B cell (primary cell): ENCODE measurements at regions not wholly inside any gene's neighbourhood (a gene's known extent, or its start where the extent isn't known, plus 50 kb on each side); places are given as distances from the start of the nearest gene placed in this dataset.

Experiments used
- ATAC-seq: fragments of 200-7000 bp; cut with Tn5 transposase; one replicate; pipeline ENCODE4 v1.10.0; 2021; ENCODE audit warnings: low read depth, mild to moderate bottlenecking, moderate number of reproducible peaks, moderate library complexity
- CTCF ChIA-PET: fragments of 350-600 bp; sonication (Branson Sonifier 250); formaldehyde crosslinking; loops from one replicate; lab custom pipeline; 2021; ENCODE audit warnings: antibody characterized with exemption, inconsistent platforms; lab: Charles Lee
- POLR2A ChIA-PET: fragments of 350-600 bp; sonication (Branson Sonifier 250); formaldehyde crosslinking; loops from one replicate; lab custom pipeline; 2021; ENCODE audit warnings: antibody characterized with exemption; lab: Charles Lee
- DNase-seq: peaks from one replicate; pipeline ENCODE4 v3.0.0; 2013
- H2AFZ ChIP-seq: 2 replicates; pipeline ENCODE4 v1.6.1; 2012; ENCODE audit warnings: mild to moderate bottlenecking, low read depth, low read length; ENCODE audit not compliant: insufficient read depth, poor library complexity, severe bottlenecking
- H3K27ac ChIP-seq, 2 donors: 1 replicate in 1 of 2; 2 replicates in 1 of 2; pipeline ENCODE4 v1.5.1; 2012 to 2013; ENCODE audit warnings: low read length in 2 of 2, mild to moderate bottlenecking in 2 of 2, moderate library complexity in 1 of 2
- H3K27me3 ChIP-seq, 4 experiments: fragments of 200-600 bp in 1 of 4; sonication (generic) in 1 of 4; replicated peaks in 1 of 4; 1 replicate in 2 of 4; 2 replicates in 2 of 4; pipeline versions ENCODE4 v1.6.1 to v1.7.0; 2013 to 2016; ENCODE audit warnings: low read length in 3 of 4, mild to moderate bottlenecking in 2 of 4, mixed read lengths in 1 of 4, moderate library complexity in 1 of 4; ENCODE audit not compliant: insufficient read depth in 4 of 4, control insufficient read depth in 3 of 4; ENCODE audit errors: control extremely low read depth in 1 of 4
- H3K36me3 ChIP-seq, 2 experiments: replicated peaks in 1 of 2; 1 replicate in 1 of 2; 2 replicates in 1 of 2; pipeline versions ENCODE4 v1.6.1 to v1.7.1; 2013; ENCODE audit warnings: low read length in 1 of 2; ENCODE audit not compliant: insufficient read depth in 2 of 2, control insufficient read depth in 1 of 2; ENCODE audit errors: control extremely low read depth in 1 of 2, extremely low read depth in 1 of 2
- H3K4me1 ChIP-seq, 2 donors: fragments of 200-600 bp in 1 of 2; sonication (generic) in 1 of 2; 1 replicate in 1 of 2; 2 replicates in 1 of 2; pipeline versions ENCODE4 v1.5.1 to v1.6.1; 2013 to 2017; ENCODE audit warnings: low read length in 2 of 2; ENCODE audit not compliant: control insufficient read depth in 2 of 2, insufficient read depth in 2 of 2
- H3K4me2 ChIP-seq: replicated peaks from 2 replicates; pipeline ENCODE3; 2012; ENCODE audit warnings: mild to moderate bottlenecking, low read depth, low read length; ENCODE audit not compliant: poor library complexity, severe bottlenecking
- H3K4me3 ChIP-seq, 5 experiments: fragments of 200-600 bp in 1 of 5; sonication (generic) in 1 of 5; 1 replicate in 3 of 5; 2 replicates in 2 of 5; pipeline versions ENCODE4 v1.5.1 to v1.7.0; 2011 to 2016; ENCODE audit warnings: low read length in 4 of 5, mild to moderate bottlenecking in 4 of 5, low read depth in 2 of 5, control low read depth in 1 of 5, moderate library complexity in 1 of 5; ENCODE audit not compliant: insufficient read depth in 1 of 5; ENCODE audit errors: control extremely low read depth in 1 of 5, extremely low read depth in 1 of 5
- H3K79me2 ChIP-seq: fragments of 200-600 bp; sonication (generic); one replicate; pipeline ENCODE4 v1.6.0; 2016; ENCODE audit warnings: low read length; ENCODE audit not compliant: control insufficient read depth, insufficient read depth
- H3K9ac ChIP-seq: fragments of 200-600 bp; sonication (generic); 2 replicates; pipeline ENCODE4 v1.6.1; 2017; ENCODE audit warnings: mild to moderate bottlenecking, low read length, moderate library complexity
- H3K9me3 ChIP-seq, 3 donors: one replicate each; pipeline versions ENCODE4 v1.6.1 to v1.7.1; 2013; ENCODE audit warnings: low read length in 2 of 3; ENCODE audit not compliant: control insufficient read depth in 2 of 3, insufficient read depth in 1 of 3; ENCODE audit errors: control extremely low read depth in 1 of 3
- H4K20me1 ChIP-seq: 2 replicates; pipeline ENCODE4 v1.6.0; 2012; ENCODE audit warnings: mild to moderate bottlenecking, low read length; ENCODE audit not compliant: insufficient read depth, control insufficient read depth, poor library complexity, severe bottlenecking
- H3K27ac Mint-ChIP-seq: one replicate; pipeline ENCODE4 v1.8.0; 2021; ENCODE audit warnings: mixed read lengths
- H3K27me3 Mint-ChIP-seq: one replicate; pipeline ENCODE4 v1.8.0; 2021; ENCODE audit warnings: mixed read lengths
- H3K4me1 Mint-ChIP-seq: one replicate; pipeline ENCODE4 v1.8.0; 2021; ENCODE audit warnings: mixed read lengths
- H3K4me3 Mint-ChIP-seq: one replicate; pipeline ENCODE4 v1.8.0; 2021; ENCODE audit warnings: mixed read lengths
- H3K9me3 Mint-ChIP-seq: one replicate; pipeline ENCODE4 v1.8.0; 2022; ENCODE audit warnings: mixed read lengths; ENCODE audit not compliant: insufficient read depth
- CTCF ChIP-seq: fragments of 200-600 bp; IDR thresholded peaks from one replicate; pipeline ENCODE4 v1.8.0; 2022; ENCODE audit warnings: antibody characterized with exemption, mild to moderate bottlenecking
- EZH2 ChIP-seq: IDR thresholded peaks from 2 replicates; pipeline ENCODE4 v1.6.1; 2012; ENCODE audit warnings: borderline replicate concordance, low read depth, mild to moderate bottlenecking, moderate library complexity, low read length; ENCODE audit not compliant: insufficient read depth, poor library complexity, severe bottlenecking
- WGBS: methylation state at CpG from one replicate; pipeline ENCODE4 v1.1.5; 2013; ENCODE audit warnings: missing lambda C conversion rate; ENCODE audit not compliant: insufficient coverage; 5-methylcytosine and 5-hydroxymethylcytosine counted together
- intact Hi-C: fragments of 100-400 bp; cut with micrococcal nuclease; formaldehyde crosslinking; loops from one replicate; pipeline ENCODE4 v1.10.0; 2022

GRCh38 chr1:101314244-101314643 lies 77.4 kb downstream of the S1PR1 start:
- no peaks in the 10 kb centered on the region for H3K79me2 ChIP-seq
- Mint-ChIP-seq H3K4me3 (no peak overlapping the region), H3K27ac (peak overlapping the region; percentile 16), H3K4me1 (peaks cover 48% of the 10 kb centered on the region), H3K9me3 (no peaks in the 10 kb centered on the region), H3K27me3 (no peaks in the 10 kb centered on the region)
- H3K4me3 ChIP-seq, result no peak overlapping the region
- peaks cover 39 to 43% of the 10 kb centered on the region in 2 donors for H3K4me1 ChIP-seq
- H2AFZ ChIP-seq, result no peak overlapping the region
- no peak overlapping the region for H3K27ac ChIP-seq
- no peaks in the 10 kb centered on the region for H3K27me3 ChIP-seq
- H3K36me3 ChIP-seq, result no peaks in the 10 kb centered on the region
- no peak for ATAC-seq
- 84% methylated on average over 2 of the region's 2 CpGs for WGBS
- H3K4me2 ChIP-seq, result no peak overlapping the region
- ChIA-PET CTCF (interaction anchor here (0.8 to 7.2 kb wide), 3 partner anchors 41 to 63 kb away, joined by 3 to 144 read pairs (median 3); no protein-coding TSS in a partner anchor), POLR2A (interaction anchor here (0.5 kb wide), 1 partner anchor 43 kb away, joined by 3 read pairs; no protein-coding TSS in a partner anchor)
- no peaks in the 10 kb centered on the region for H3K9me3 ChIP-seq
- DNase-seq, result no peak
- no peak overlapping the region for H3K9ac ChIP-seq
- no peak for TF ChIP-seq CTCF
- TF ChIP-seq EZH2, result no peak
- intact Hi-C loops, result no loop called here
- no peaks in the 10 kb centered on the region for H4K20me1 ChIP-seq

GRCh38 chr1:101316256-101316655 lies 79.4 kb downstream of the S1PR1 start:
- POLR2A ChIA-PET, result no interaction called here
- CTCF ChIA-PET, result no interaction called here

More at GRCh38 chr1:101316256-101316655, 79.4 kb downstream of the S1PR1 start:
- no peak for ATAC-seq
- H3K79me2 ChIP-seq, result no peaks in the 10 kb centered on the region
- H3K9ac ChIP-seq, result no peak overlapping the region
- H3K9me3 ChIP-seq, result no peaks in the 10 kb centered on the region
- no peak overlapping the region for H3K27ac ChIP-seq
- peaks cover 19 to 23% of the 10 kb centered on the region in 2 donors for H3K4me1 ChIP-seq
- no peak overlapping the region for H3K4me2 ChIP-seq
- no peak overlapping the region for H3K4me3 Mint-ChIP-seq
- H2AFZ ChIP-seq, result no peak overlapping the region
- no peaks in the 10 kb centered on the region for H3K27me3 ChIP-seq
- H3K27ac Mint-ChIP-seq, result no peak overlapping the region
- TF ChIP-seq CTCF (no peak), EZH2 (no peak)
- intact Hi-C loops, result no loop called here
- H3K4me3 ChIP-seq, result no peak overlapping the region
- H3K4me1 Mint-ChIP-seq, result peaks cover 28% of the 10 kb centered on the region
- no peaks in the 10 kb centered on the region for H3K36me3 ChIP-seq
- H4K20me1 ChIP-seq, result no peaks in the 10 kb centered on the region
- H3K27me3 Mint-ChIP-seq, result no peaks in the 10 kb centered on the region
- DNase-seq, result no peak
- WGBS, result 98% methylated on average over 6 of the region's 6 CpGs
- no peaks in the 10 kb centered on the region for H3K9me3 Mint-ChIP-seq
